Retinal pigment epithelial cell (primary cell): ENCODE measurements at regions not wholly inside any gene's neighbourhood (a gene's known extent, or its start where the extent isn't known, plus 50 kb on each side); places are given as distances from the start of the nearest gene placed in this dataset.
"Not testable (repeated sequence)": the region's sequence is repeated elsewhere in the genome, so short reads cannot be mapped to it uniquely, and the experiment has no call there.

Experiments
- DNase-seq: peaks from one replicate; pipeline ENCODE4 v3.0.0-alpha.2; 2010; ENCODE audit warnings: low read depth
- H3K4me3 ChIP-seq: 2 replicates; pipeline ENCODE4 v1.5.1; 2011; ENCODE audit warnings: mild to moderate bottlenecking, low read length, control low read depth, moderate library complexity
- CTCF ChIP-seq: conservative IDR thresholded peaks from 2 replicates; pipeline ENCODE4 v1.5.1; 2011; ENCODE audit warnings: low read depth, low read length, control low read depth, inconsistent platforms

- no peak overlapping the region for H3K4me3 ChIP-seq
- no peak for TF ChIP-seq CTCF
- DNase-seq, result no peak
These were observed 213.9 kb downstream of the UNC5CL start for GRCh38 chr6:40825102-40825501.

GRCh38 chr6:40823917-40824891 lies 214.8 kb downstream of the UNC5CL start:
- not testable (repeated sequence) for DNase-seq, H3K4me3 ChIP-seq
- peak; percentile 77 for TF ChIP-seq CTCF

- no peak for DNase-seq
- no peak overlapping the region for H3K4me3 ChIP-seq
- TF ChIP-seq CTCF, result no peak
These were observed 216.4 kb downstream of the UNC5CL start for GRCh38 chr6:40822619-40823018.

GRCh38 chr6:40819182-40819834 lies 219.7 kb downstream of the UNC5CL start:
- DNase-seq, result no peak
- TF ChIP-seq CTCF, result no peak
- H3K4me3 ChIP-seq, result no peak overlapping the region

- no peak for TF ChIP-seq CTCF
- DNase-seq, result no peak
- H3K4me3 ChIP-seq, result no peak overlapping the region
These were observed 221.7 kb downstream of the UNC5CL start for GRCh38 chr6:40817369-40817768.

- no peak overlapping the region for H3K4me3 ChIP-seq
- no peak for DNase-seq
- TF ChIP-seq CTCF, result no peak
These were observed 222.4 kb downstream of the UNC5CL start for GRCh38 chr6:40816601-40817000.

- no peak for TF ChIP-seq CTCF
- H3K4me3 ChIP-seq, result no peak overlapping the region
- no peak for DNase-seq
These were observed 223.3 kb downstream of the UNC5CL start for GRCh38 chr6:40815731-40816130.
